NCI-H1694 (cell line): ENCODE measurements at regions not wholly inside any gene's neighbourhood (a gene's known extent, or its start where the extent isn't known, plus 50 kb on each side); places are given as distances from the start of the nearest gene placed in this dataset.

Experiments
- DNase-seq: peaks from one replicate; lab custom pipeline; 2025; lab: John Stamatoyannopoulos, UW

DNA sequence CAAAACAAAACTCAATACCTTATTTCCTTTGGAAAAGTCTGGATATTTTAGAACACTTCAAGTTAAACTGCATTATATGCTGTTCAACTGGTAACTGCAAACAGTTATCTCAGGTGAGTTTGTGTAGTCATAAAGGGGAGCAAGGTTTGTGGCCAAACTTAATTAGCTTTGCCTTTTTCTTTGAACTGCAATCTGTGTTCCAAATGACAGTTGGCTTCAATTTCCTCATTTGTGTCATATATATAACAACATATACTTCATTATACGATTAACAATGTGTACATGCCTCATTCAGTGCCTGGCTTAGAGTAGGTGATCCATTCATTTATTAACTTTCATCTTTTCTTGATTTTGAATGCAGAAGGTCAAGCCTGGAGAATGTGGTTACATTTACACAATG is 55.8 kb downstream of the KCNE4 start:
- DNase-seq, result no peak

DNA sequence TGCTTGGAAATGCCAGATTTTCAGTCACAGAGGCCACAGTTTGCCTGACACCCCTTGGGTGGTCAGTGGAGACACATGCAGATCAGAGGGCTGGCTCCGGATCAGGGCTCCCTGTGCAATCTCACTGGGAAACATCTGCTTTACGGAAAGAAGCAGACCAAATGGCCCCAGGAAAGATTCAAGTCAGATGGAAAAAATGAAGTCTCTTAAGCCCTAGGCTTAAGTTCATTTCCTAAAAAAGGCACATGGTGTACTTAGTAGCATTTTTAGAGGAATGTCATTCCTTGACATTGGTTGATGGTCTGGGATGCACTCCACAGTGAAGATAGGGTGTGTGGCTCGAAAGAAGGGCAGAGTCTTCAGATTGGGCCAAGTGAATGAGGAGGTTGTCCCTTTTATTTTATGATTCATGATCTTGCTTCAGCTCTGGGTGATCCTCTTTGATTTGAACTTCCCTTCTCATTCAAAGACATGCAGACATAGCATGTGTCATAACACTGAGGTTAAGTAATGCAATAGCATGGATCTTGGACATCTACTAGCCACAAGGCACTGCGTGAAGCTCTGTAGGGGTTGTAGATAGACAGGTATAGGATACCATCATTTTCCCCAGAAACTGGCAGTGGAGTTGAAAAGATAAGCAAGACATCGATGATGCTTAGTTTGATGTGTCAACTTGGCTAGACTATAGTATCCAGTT is 56.5 kb downstream of the KCNE4 start:
- DNase-seq, result no peak

DNA sequence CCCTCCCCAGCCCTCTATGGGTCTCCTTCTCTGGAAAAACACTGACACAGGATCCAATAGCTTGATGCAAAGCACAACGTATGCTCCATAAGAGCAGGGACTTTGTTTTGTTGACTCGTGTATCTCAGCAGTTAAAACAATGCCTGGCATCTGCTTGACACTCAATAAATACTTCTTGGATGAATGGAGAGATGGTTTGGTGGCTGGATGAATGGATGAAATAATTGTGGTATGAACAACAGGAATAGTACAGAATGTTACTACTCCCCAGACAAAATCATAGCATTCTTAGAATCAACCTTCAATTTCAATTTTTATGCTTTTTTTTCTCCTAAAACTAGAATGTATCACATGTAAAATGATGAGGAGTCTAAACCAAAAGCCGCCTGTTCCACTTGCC is 57.4 kb downstream of the KCNE4 start:
- DNase-seq, result no peak

DNA sequence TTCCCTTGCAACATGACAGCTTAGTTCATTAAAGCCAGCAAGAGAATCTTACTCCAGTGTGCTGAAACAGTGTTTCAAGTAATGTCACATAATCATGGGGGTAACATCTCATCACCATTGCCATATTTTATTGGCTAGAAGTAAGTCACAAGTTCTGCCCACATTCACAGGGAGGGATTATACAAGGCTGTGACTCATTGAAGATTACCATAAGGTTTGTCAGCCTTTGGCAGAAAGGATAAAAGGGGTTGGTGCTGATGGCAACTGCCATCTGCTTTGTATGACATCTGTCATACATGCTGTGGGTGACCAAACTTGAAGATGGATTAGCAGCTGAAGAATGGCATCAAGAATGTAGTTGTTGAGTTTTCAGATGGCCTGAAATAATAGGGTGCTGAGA is 61.2 kb downstream of the KCNE4 start:
- no peak for DNase-seq

DNA sequence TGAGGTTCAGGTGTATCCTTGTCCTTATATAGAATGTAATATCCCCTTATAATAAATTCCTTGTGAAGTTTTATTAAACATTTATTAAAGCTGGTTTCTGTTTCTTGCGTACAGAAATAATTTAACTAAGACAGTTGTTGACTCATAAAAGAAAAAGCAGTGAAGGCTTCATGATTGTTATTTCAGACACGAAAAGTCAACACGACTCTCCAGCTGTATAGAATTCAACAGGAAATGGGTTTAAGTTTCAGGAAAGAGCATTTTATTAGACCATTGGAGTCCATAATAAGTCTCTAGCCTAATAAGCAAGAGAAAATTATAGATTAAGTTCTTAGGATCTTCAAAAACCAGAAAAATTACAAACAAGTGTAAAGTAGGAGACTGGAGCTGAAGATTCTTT is 62.2 kb downstream of the KCNE4 start:
- DNase-seq, result no peak

DNA sequence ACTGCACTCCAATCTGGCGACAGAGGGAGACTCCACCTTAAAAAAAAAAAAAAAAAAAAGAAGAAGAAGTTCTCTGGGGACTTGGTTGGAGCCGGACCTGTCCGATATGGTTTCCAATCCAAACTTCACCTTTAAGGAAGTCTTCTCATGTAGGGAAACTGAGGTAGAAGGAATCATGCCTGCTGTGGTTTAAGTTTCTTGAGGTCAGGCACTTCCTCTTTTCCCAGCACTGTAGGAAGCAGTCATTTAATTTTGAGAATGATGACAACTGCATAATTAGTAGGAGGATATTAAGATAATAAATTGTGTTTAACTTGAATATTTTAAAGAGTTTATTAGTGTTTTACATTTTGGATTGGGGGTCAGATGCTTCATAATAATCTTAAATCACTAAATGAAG is 62.9 kb downstream of the KCNE4 start:
- no peak for DNase-seq

DNA sequence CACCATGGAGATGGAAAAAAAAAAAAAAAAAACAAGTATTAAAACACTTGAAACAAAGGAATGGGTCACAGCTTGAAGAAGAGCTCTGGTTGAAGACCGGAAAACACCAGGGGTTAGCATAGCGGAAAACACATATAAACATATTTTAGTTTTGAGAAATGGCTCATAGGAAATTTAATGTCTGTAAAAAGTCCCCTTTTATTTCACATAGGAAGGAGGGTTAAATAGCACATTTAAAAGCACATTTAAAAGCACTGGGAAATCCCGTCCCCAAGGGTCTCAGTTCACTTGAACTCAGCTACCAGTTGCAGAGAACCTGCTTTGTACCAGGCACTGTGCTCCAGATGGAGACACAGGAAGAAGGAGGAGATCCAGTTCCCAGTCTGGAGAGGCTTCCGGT is 65.5 kb downstream of the KCNE4 start:
- DNase-seq, result no peak

DNA sequence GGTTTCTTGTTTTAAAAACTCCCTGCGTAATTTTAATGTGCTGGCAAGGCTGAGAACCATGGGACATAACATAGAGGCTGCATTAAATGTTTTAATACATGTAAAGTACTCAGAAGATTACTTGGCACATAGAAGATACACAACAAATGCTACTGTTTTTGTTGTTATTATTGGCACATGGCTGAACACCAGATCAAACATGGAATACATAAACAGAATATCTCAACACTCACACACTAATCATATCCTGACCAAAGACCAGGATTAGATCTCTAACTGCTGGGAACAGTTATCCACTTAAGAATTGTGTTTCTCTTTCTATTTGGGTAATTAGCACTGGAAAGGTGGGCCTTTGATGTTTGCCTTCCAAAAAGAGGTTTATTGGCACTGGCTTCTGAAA is 69.3 kb downstream of the KCNE4 start:
- DNase-seq, result no peak

DNA sequence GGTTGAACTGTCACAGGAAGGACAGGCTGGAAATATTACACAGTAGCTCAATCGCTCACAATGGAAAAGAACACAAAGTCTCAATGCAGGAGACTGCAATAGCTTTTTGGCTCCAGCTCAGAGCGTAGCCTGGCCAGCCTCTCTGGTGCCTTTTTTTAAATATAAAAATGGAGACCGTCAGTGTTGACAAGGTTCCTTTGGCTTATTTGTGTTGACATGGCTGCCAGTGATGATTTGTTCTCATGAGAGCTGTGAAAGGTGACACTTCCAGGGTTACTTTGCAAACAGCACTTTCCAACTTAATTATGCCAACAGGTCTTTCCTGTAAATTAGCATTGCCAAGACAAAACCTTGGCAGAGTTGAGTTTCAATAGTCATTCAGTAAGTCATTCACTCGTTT is 70.8 kb downstream of the KCNE4 start:
- no peak for DNase-seq

DNA sequence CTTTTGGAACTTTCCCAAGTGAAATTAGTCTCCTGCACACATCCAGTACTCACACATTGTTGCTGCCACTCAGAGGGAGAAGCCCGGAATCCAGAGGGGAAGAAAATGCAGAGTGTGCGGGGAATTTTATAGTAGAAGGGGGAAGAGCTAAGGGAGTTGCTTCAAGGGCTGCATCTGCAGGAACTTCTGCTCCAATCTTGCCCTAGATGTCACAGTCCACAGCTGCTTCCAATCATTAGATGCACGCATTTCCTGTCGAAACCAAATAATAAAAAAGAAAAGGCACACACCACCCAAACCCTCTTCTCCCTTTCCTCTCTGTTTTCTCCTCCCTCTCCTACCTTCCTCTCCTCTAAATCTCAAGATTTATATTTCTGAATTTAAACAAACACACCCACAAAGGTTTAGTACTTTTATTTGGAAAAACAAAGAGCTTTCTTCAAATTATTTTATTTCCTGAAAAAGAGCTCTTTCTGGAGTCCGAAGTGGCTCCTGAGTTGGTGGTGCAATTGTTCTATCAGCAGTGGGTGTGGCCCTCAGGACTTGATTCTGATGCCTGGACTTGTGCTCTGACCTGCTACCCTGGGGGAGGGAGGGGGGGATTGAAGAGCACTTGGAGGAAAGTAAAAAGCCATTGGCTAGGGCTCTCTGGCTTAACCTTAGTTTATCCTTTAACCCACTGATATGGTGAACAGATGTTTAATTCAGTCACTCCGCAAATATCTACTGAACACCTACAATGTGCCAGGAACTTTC is 72.0 kb downstream of the KCNE4 start:
- no peak for DNase-seq

DNA sequence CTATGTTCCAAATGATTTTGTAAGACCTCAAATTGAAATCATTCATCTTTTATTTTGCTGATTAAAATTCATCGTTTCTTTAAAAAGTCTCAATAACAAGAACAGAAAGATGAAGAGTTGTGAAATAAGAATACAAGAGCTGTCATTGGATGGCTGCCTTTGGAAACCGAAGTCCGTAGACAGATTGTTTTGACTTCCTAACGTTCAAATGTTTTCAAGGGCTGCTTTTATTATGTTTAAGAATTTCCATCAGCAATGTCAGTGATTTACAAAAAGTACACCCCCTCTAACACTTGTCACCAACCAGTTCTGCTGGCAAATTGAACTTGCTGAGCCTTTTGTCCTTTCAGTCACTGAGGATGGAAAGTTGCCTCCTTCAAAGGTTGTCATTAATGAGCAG is 89.6 kb downstream of the KCNE4 start:
- no peak for DNase-seq

DNA sequence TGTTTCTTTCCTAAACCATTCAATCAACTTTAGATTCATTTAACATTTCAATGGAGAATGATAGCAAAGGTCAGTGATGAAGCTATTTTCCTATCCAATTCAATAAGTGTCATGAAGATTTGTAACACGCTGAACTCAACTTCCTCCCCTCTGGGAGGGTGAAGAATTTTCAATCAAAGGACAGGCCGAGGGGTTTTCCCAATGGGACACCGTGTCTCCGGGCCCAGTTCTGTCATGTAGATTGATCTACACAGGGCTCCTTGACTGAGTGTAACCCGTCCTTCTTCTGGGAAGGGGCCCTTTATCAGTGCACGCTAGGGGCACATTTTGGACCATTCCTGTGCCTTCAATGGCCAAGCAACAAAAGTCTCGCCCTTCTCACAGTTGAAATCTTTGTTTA is 90.1 kb downstream of the KCNE4 start:
- no peak for DNase-seq

DNA sequence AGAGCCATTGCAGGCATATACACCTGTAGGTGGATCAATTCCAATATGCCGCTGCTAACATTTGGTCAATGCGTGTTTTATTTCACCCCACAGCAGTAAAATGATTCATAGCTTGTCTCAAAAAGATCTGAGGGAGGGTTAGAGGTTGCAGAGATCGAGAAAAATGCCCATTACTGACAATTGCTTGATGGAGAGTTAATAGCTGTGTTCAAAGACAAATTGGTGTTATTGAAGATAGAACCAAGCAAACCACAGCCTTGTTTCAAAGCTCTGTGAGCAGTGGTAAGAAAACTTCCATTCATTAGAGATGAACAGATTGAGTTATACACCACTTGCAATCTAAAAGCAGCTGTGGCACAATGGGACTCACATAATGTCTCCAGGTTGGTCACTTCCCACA is 95.4 kb downstream of the KCNE4 start:
- no peak for DNase-seq

DNA sequence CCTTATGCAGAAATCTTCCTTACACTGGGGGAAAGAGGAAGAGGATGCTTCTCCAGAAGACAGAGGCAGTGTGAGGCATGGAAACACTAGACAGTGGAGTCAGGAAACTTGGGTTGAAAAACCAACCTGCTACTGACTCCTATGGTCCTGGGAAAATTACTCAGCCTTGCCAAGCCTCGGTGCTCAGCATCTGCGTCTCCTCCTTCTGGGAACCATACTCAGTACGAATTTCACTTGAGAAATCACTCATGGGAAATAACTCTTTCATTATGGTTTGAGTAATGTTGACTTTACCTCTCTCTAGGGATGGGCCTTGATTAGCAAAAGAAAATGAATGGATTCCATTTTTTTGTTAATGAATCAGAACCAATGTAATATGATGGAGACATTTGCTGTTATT is 96.5 kb downstream of the KCNE4 start:
- no peak for DNase-seq

DNA sequence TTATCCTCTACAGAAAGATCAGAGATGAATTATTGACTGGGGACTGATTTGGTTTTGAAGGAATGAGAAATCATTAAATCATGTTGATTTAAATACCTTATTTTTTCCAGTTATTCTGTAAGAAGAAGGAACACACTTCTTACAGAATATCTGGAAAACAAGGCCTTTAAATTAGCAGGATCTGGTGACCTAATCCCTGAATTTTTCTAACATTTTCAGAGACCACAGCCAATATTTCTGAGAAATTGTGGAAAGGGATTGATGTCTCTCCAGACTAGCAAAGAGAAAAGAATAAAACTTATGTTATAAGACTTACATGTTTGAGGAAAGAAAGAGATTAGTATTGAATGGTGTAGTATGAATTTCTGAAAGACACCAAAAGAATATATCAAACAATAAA is 104.0 kb downstream of the KCNE4 start:
- no peak for DNase-seq

DNA sequence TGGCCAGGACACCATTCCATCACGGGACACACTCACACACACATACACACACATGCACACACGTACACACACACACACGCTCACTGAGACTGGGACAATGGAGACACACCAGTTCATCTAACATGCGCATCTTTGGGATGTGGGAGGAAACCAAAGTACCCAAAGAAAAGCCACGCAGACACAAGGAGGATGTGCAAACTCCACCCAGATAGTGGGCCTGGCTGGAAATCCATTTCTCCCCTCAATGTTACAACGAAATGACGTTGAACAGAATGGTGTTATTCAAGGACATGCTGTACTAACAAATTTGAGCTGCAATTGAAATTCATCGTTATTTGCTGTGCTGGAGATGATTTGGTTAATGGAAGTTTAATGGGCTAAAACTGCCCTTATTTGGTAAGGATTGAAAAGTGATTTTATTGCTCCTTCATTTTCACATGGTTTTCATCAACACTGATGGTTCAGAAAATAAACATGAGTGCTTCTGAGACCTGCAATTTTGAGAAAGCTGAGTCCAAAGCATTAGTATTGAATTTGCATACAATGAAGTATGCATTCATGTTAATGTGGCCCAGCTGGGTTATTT is 110.0 kb downstream of the KCNE4 start:
- DNase-seq, result no peak

DNA sequence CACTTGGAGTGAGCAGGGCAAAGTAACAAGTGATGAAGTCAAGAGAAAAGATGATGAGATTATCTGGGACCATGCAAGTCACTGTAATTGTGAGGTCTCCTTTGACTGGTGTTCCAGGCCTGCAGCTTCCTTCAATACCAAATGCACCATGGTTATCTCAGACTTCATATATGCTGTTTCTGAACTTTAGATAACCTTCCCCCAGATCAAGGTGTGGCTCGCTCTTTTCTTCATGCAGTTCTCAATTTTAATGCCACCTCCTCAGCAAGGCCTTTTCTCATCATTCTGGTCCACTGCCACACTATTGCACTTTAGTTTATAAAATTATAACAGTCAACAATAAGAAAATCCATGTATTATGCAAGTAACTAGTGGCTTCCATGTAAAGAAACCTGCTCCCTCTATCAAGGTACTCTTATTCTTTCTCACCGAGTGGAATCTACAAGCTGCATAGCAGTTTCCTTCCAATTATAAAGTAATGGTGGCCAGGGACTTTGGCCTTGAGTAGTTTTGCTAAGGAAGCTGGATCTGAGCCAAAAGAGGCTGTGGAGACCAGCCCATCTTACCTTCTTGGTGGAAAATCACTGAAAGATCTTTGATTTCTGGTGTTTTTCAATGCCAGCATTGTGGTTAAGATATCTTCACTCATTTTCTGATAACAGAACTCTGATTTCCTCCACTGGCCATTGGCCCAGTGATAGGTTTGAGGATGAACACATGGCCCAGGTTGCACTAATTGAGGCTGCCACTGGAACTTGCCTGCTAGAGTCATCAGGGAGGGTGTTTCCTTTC is 113.6 kb downstream of the KCNE4 start:
- DNase-seq, result no peak

DNA sequence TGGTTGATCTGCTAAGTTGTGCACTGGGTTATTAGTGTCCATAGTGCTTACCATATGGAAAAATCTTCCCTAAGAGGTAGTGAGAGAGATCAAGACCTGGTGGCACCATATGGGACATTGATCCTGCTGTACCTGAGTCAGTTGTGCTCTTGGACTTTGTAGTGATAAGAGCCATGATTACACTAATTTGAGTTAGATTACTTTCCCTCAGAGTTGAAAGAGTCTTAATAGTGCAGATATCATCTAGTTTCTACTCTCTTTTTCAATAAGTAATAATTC is 114.2 kb downstream of the KCNE4 start:
- DNase-seq, result no peak

DNA sequence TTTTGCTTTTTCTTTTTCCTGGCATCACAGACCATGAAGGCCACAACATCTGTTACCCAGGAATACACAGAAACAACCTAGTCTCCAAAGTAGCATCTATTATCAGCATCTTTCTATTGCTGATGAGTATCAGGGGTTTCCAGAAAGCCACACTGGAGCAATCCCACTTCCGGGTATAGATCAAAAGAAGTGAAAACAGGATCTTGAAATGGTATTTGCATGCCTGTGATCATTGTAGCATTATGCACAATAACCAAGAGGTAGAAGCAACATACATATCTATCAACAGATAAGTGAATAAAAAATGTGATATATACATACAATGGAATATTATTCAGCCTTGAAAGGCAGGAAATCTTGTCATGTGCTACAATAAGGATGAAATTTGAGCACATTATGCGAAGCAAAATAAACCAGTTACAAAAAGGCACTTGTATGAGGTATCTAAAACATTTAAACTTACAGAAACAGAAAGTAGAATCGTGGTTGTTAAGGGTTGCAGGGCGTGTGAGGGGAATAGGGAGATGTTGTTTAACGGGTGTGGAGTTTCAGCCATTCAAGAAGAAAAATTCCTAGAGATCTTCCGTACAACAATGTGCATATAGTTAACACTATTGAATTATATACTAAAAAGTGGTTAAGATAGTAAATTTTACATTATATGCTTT is 115.1 kb downstream of the KCNE4 start:
- DNase-seq, result no peak

DNA sequence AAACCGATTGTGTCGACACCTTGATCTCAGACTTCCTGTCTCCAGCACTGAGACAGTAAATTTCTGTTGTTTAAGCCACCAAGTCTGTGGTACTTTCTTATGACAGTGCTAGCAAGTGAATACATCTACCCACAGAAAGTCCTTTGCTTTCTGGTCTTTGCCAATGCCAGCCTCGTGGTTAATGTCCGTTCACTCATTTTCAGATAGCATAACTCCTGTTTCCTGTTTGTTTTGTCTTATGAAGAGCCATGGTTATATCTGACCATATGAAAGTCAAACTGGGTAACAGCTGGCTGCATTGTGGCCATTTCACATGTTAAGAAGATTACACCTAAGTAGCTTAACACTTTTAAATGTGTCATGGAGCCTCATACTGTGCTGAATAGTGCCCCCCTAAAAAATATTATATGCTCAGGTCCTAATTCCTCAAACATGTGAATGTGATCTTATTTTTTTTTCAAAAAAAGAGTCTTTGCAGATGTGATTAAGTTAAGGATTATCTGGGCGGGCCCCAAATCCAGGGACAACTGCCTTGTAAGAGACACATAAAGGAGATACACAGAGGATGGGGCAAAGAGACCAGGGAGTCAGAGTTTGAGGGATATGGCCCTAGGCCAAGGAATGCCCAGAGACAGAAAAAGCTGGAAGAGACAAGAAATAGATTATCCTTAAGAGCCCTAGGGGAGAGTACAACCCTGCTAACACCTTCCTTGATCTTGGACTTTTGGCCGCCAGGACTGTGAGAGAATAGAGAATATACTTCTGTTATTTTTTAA is 118.0 kb downstream of the KCNE4 start:
- DNase-seq, result no peak

DNA sequence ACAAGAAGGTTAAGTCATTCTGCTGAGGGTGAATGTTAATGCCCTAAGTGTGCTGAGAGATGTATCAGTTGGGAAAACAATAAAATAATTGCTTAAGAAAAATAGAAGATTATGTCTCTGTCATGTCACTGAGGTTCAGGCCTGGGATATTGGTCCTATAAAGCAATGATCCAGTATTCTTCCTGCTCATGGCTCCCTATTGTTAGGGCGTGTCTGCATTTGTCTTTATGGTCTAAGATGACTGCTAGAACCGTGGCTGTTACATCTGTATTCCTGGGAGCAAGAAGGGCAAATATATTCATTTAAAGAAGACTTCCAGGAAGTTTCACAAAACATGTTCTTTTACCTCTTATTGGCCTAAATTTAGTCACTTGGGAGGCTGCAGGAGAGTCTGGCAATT is 125.0 kb downstream of the KCNE4 start:
- DNase-seq, result no peak

DNA sequence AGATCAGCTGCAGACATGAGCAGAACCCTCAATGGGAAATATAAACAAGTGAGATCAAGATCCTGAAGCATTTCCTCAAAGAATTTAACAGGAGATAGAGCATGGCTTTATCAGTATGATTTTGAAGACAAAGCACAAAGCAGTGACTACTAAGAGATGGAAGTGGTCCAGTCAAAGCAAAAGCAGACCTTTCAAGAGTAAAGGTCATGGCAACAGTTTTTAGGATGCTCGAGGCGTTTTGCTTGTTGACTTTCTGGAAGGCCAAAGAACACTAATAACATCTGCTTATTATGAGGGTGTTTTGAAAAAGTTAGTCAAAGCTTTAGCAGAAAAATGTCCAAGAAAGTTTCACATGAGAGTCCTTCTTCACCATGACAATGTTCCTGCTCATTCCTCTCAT is 128.5 kb downstream of the KCNE4 start:
- DNase-seq, result no peak
